ENCODE measurements at regions not wholly inside any gene's neighbourhood (a gene's known extent, or its start where the extent isn't known, plus 50 kb on each side); places are given as distances from the start of the nearest gene placed in this dataset.

DNA sequence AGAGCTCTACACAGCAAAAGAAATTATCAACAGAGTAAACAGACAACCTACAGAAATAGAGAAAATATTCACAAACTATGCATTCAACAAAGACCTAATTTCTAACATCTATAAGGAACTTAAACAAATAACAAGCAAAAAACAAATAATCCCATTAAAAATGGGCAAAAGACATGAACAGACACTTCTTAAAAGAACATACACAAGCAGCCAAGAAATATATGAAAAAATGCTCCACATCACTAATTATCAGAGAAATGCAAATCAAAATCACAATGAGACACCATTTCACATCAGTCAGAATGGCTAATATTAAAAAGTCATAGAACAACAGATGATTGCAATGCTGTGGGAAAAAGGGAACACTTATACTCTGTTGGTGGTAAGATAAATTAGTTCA lies 100.7 kb upstream of the LGR5 start:
- TF ChIP-seq, protein P1, sequence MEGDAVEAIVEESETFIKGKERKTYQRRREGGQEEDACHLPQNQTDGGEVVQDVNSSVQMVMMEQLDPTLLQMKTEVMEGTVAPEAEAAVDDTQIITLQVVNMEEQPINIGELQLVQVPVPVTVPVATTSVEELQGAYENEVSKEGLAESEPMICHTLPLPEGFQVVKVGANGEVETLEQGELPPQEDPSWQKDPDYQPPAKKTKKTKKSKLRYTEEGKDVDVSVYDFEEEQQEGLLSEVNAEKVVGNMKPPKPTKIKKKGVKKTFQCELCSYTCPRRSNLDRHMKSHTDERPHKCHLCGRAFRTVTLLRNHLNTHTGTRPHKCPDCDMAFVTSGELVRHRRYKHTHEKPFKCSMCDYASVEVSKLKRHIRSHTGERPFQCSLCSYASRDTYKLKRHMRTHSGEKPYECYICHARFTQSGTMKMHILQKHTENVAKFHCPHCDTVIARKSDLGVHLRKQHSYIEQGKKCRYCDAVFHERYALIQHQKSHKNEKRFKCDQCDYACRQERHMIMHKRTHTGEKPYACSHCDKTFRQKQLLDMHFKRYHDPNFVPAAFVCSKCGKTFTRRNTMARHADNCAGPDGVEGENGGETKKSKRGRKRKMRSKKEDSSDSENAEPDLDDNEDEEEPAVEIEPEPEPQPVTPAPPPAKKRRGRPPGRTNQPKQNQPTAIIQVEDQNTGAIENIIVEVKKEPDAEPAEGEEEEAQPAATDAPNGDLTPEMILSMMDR (IDR thresholded peaks at IDR 0.05; ENCODE audit: borderline replicate concordance, insufficient read depth, low read depth, low read length), result no peak
- H3K4me3 ChIP-seq (ENCODE audit: low read depth, low read length), result no peak overlapping the region

DNA sequence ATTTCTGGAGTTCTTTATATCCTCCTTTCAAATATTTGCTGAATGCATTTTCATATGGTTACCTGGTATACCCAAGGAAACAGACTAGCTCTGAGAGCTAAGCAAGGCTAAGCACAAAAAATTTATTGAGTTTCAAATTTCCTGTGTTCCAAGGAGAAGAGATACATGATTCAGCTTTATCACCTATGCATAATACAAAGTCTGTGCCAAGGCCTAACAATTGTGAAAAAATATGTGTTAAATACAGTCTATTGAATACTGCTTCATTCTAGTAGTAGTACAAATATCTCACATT lies 103.7 kb upstream of the LGR5 start:
- TF ChIP-seq, protein P1 (IDR thresholded peaks at IDR 0.05; ENCODE audit: borderline replicate concordance, insufficient read depth, low read depth, low read length), result no peak
- no peak overlapping the region for H3K4me3 ChIP-seq (ENCODE audit: low read depth, low read length)

DNA sequence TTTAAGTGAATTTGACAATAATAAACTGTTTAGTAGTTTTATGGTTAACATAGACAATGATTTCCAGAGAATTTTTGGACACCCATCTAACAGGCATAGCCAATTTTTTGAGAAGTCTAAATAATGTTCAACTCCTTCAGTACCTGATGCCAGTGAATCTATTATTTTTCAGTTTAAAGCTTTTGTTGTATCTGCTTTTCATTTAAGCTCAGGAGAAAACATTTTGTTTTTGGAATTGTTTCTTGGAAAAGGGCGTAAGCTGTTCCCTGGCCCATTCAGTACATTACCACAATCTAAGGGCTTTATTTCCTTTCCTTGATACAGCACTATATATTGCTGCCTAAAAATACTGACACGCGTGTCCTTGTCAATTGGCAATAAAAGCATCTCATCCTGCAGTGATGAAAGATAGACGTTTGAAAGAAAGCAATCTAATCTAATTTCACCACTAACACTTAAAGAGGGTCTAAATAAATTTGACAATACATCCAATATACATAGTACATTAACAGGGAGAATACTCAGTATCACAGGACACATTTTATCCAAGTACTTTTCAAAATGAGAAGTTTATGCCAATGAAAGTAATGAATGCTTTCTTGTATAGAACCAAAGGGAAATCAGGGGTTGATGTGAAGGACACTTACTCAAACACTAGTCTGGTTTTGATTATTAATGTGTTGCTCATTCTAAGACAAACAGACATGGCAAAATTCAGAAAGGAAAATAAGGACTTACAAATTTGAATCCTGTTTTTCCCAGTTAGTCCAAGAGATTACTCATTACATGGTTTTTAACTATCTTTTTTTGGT lies 104.2 kb upstream of the LGR5 start:
- TF ChIP-seq, protein P1 (IDR thresholded peaks at IDR 0.05; ENCODE audit: borderline replicate concordance, insufficient read depth, low read depth, low read length), result no peak

DNA sequence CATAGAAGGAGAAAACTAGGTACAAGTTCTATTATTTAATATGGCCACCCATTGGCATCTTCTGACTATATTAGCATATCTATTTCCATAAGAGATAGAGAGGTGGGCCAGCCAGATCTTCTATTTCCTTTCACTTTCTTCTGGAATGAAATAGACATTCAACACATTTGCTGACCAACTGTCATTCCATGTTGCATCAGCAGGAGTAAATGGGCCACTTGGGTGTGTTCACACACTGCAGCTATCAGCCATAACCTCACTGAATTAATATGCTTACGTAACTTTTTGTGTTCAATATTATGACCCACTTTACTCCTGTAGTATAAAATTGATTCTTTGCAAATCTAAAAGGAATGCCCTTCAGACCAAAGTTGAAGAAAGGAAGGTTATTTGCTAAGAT lies 106.2 kb upstream of the LGR5 start:
- H3K4me3 ChIP-seq (ENCODE audit: low read depth, low read length), result no peak overlapping the region
- TF ChIP-seq, protein P1 (IDR thresholded peaks at IDR 0.05; ENCODE audit: borderline replicate concordance, insufficient read depth, low read depth, low read length), result no peak

More for the DNA sequence above, 104.2 kb upstream of the LGR5 start:
- H3K4me3 ChIP-seq (ENCODE audit: low read depth, low read length), result no peak overlapping the region

DNA sequence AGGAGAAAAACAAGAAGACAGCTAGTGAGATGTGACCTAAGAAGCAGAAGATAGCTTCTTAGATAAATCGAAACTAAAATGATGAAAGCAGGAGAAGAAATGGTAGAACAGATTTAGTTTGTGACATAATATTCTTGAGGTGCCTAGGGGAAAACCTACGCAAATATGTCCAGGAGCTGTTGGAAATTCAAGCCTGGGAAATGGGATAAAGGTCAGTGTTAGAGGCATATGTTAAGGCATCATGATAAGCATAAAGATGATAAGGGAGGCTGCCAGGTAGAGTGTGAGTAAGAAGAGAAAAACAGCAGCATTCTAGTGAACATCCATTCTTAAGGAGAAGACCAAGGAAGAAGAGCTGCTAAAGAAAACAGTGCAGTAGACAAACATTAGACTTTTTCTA lies 109.6 kb upstream of the LGR5 start:
- TF ChIP-seq, protein P1 (IDR thresholded peaks at IDR 0.05; ENCODE audit: borderline replicate concordance, insufficient read depth, low read depth, low read length), result no peak

DNA sequence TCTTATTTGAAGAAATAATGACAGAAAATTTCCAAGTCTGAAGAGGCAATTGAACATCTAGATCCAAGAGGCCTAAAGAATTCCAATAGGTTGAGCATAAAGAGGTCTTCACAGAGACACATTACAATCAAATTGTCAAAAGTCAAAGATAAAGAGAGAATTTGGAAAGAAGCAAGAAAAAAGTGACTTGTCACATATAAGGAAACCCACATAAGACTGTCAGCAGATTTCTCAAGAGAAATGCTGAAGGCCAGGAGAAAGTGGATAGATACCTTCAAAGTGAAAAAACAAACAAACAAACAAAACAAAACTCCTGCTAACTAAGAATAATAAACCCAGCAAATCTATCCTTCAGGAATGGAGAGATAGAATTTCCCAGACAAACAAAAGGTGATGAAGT lies 118.1 kb upstream of the LGR5 start:
- no peak overlapping the region for H3K4me3 ChIP-seq (ENCODE audit: low read depth, low read length)
- TF ChIP-seq, protein P1 (IDR thresholded peaks at IDR 0.05; ENCODE audit: borderline replicate concordance, insufficient read depth, low read depth, low read length), result no peak

More for the DNA sequence above, 109.6 kb upstream of the LGR5 start:
- no peak overlapping the region for H3K4me3 ChIP-seq (ENCODE audit: low read depth, low read length)

DNA sequence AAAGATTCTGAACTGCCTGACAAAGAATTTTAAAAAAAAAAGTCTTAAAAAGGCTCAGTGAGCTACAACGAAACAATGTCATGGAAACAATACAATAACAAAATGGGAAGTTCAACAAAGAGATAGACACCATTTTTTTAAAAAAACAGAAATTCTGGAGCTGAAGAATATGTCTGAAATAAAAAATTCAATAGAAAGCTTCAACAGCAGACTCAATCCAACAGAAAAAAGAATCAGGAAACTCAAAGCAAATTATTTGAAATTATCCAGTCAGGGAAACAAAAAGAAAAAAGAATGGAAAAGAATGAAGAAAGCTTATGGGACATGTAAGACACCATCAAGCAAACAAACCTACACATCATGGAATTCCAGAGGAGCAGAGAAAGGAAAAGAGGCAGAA lies 118.5 kb upstream of the LGR5 start:
- TF ChIP-seq, protein P1 (IDR thresholded peaks at IDR 0.05; ENCODE audit: borderline replicate concordance, insufficient read depth, low read depth, low read length), result no peak
- no peak overlapping the region for H3K4me3 ChIP-seq (ENCODE audit: low read depth, low read length)
